ENCODE measurements at regions not wholly inside any gene's neighbourhood (a gene's known extent, or its start where the extent isn't known, plus 50 kb on each side); places are given as distances from the start of the nearest gene placed in this dataset.

DNA sequence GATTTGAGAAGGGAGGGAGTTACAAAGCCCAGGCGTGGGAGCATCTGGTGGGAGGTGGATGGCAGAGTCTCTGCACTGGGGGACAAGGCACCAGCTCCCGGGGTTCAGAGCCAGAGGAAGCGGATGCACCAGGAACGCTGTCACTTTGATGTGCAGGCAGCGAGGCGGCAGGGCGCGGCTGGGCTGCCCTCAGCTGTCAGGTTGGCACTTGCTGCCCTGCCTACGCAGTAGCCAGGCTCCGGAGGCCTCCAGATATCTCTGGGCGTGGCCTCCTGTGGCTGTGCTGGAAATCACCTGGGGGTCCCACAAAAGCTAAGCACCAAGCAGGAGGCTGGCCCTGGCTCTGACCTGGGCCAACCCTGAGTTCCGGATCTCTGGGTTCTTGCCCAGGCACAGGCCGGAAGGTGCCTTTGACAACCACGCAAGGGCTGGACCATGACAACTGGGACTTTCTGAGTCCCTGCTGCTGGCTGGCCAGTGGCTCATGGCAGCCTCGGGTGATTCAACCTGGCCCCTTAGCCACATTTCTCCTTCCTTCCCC is 62.1 kb upstream of the MAP1LC3B2 start:
- Histone ChIP-seq H3K4me1 (no peaks in the 10 kb centered on the region), H3K27me3 (no peaks in the 10 kb centered on the region), H3K4me3 (no peak overlapping the region), H3K9me3 (no peaks in the 10 kb centered on the region), H3K27ac (no peak overlapping the region), H3K36me3 (no peaks in the 10 kb centered on the region)
- ATAC-seq, result no peak
- 71% methylated on average over 1 of the region's 15 CpGs for WGBS (ENCODE audit: insufficient coverage, low coverage, low lambda C conversion rate, missing lambda C conversion rate)
- no peak for TF ChIP-seq POLR2A (IDR thresholded peaks at IDR 0.05)
- TF ChIP-seq, protein P1, sequence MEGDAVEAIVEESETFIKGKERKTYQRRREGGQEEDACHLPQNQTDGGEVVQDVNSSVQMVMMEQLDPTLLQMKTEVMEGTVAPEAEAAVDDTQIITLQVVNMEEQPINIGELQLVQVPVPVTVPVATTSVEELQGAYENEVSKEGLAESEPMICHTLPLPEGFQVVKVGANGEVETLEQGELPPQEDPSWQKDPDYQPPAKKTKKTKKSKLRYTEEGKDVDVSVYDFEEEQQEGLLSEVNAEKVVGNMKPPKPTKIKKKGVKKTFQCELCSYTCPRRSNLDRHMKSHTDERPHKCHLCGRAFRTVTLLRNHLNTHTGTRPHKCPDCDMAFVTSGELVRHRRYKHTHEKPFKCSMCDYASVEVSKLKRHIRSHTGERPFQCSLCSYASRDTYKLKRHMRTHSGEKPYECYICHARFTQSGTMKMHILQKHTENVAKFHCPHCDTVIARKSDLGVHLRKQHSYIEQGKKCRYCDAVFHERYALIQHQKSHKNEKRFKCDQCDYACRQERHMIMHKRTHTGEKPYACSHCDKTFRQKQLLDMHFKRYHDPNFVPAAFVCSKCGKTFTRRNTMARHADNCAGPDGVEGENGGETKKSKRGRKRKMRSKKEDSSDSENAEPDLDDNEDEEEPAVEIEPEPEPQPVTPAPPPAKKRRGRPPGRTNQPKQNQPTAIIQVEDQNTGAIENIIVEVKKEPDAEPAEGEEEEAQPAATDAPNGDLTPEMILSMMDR (IDR thresholded peaks at IDR 0.05), result no peak
- intact Hi-C loops (cut with DNase I), result no loop called here
- no peak for DNase-seq

DNA sequence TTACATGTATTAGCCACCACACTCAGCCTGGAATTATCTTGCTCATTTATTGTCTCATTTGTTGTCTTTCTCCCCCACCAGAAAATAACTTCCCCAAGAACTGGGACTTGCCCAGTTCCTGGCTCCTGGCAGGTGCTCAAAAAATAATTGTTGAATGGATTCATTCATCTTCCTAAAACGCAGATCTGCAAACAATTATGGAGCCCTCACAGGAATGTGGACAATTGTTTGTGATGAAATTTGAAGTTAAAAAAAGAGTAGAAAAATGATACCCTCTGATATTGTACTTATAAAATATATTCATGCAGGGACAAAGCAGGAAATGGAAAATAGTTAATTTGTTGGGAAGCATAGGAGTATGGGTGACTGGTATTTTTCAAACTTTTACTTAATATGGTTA is 60.7 kb upstream of the MAP1LC3B2 start:
- intact Hi-C loops (cut with DNase I), result no loop called here
- WGBS (ENCODE audit: insufficient coverage, low coverage, low lambda C conversion rate, missing lambda C conversion rate), result 50% methylated on average over 1 of the region's 1 CpG
- no peak overlapping the region for H3K27ac ChIP-seq

GRCh38 chr12:116502141-116502725 is 56.9 kb upstream of the MAP1LC3B2 start:
- Histone ChIP-seq H3K27ac (no peak overlapping the region), H3K36me3 (no peaks in the 10 kb centered on the region), H3K27me3 (no peaks in the 10 kb centered on the region), H3K9me3 (no peaks in the 10 kb centered on the region), H3K4me3 (no peak overlapping the region), H3K4me1 (no peaks in the 10 kb centered on the region)
- no peak for TF ChIP-seq POLR2A (IDR thresholded peaks at IDR 0.05)
- TF ChIP-seq, protein P1 (IDR thresholded peaks at IDR 0.05), result no peak
- ATAC-seq (no peak), DNase-seq (no peak)
- 70% methylated on average over 2 of the region's 14 CpGs for WGBS (ENCODE audit: insufficient coverage, low coverage, low lambda C conversion rate, missing lambda C conversion rate)
- intact Hi-C loops (cut with DNase I), result no loop called here

More for the DNA sequence above, 60.7 kb upstream of the MAP1LC3B2 start:
- no peaks in the 10 kb centered on the region for H3K36me3 ChIP-seq
- no peak for ATAC-seq
- H3K4me3 ChIP-seq, result no peak overlapping the region
- TF ChIP-seq, protein P1 (IDR thresholded peaks at IDR 0.05), result no peak
- no peak for TF ChIP-seq POLR2A (IDR thresholded peaks at IDR 0.05)
- no peaks in the 10 kb centered on the region for H3K9me3 ChIP-seq
- H3K27me3 ChIP-seq, result no peaks in the 10 kb centered on the region
- no peak for DNase-seq
- no peaks in the 10 kb centered on the region for H3K4me1 ChIP-seq

DNA sequence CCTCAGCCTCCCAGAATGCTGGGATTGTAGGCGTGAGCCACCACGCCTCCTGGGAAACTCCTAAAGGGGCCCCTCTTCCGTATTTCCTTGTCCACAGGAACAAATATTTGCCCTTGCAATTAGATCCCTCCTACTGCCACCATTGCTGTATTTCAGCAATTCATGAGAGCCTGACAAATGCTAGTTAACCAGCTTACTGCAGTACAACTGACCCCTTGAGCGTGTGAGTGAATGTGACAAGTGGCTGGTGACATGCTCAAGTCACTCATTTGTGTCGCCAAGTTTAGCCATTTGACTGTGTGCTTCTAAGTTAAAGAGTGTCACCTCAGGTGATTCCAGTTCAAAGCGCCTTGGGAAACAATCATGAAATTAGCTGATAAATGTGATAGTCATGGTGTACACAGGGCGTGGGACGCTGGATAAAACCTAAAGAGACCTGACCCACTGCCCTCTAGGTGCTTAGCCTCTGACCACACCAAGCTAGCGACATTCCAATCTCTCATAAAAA is 56.1 kb upstream of the MAP1LC3B2 start:
- Histone ChIP-seq H3K9me3 (no peaks in the 10 kb centered on the region), H3K27ac (no peak overlapping the region), H3K36me3 (no peaks in the 10 kb centered on the region), H3K4me3 (no peak overlapping the region), H3K27me3 (no peaks in the 10 kb centered on the region), H3K4me1 (no peaks in the 10 kb centered on the region)
- 65% methylated on average over 6 of the region's 9 CpGs for WGBS (ENCODE audit: insufficient coverage, low coverage, low lambda C conversion rate, missing lambda C conversion rate)
- DNase-seq (no peak), ATAC-seq (no peak)
- intact Hi-C loops (cut with DNase I), result no loop called here
- TF ChIP-seq POLR2A (IDR thresholded peaks at IDR 0.05), result no peak
- TF ChIP-seq, protein P1 (IDR thresholded peaks at IDR 0.05), result no peak

All from right lobe of liver (tissue), 6 donors.